ENCODE measurements at regions not wholly inside any gene's neighbourhood (a gene's known extent, or its start where the extent isn't known, plus 50 kb on each side); places are given as distances from the start of the nearest gene placed in this dataset.
"Not testable (repeated sequence)": the region's sequence is repeated elsewhere in the genome, so short reads cannot be mapped to it uniquely, and the experiment has no call there.

GRCh38 chr14:42994051-42994736, 1387.5 kb downstream of the LRFN5 start:
- DNase-seq (ENCODE audit: low read depth): peak; percentile 94

- no peak for DNase-seq (ENCODE audit: low read depth)
Observed at GRCh38 chr14:42992930-42993329, 1386.3 kb downstream of the LRFN5 start.

DNA sequence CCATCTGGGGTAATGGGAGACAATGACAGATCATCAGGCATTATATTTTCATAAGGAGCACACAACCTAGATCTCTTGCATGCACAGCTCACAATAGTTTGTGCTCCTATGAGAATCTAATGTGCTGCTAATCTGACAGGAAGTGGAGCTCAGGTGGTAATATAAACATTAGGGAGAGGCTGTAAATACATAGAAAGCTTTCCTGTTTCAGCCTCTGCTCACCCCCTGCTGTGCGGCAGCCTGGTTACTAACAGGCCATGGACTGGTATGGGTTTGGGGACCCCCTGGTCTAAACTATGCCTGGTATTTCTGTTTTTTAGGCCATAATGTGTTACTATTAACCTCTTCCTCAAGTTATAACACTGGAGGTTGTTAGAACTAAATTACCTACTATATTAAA, 1373.7 kb downstream of the LRFN5 start:
- DNase-seq (ENCODE audit: low read depth): peak; percentile 23

- DNase-seq (ENCODE audit: low read depth): not testable (repeated sequence)
Observed at GRCh38 chr14:42973171-42973570, 1366.5 kb downstream of the LRFN5 start.

- no peak for DNase-seq (ENCODE audit: low read depth)
Observed at GRCh38 chr14:42965512-42965911, 1358.8 kb downstream of the LRFN5 start.

DNA sequence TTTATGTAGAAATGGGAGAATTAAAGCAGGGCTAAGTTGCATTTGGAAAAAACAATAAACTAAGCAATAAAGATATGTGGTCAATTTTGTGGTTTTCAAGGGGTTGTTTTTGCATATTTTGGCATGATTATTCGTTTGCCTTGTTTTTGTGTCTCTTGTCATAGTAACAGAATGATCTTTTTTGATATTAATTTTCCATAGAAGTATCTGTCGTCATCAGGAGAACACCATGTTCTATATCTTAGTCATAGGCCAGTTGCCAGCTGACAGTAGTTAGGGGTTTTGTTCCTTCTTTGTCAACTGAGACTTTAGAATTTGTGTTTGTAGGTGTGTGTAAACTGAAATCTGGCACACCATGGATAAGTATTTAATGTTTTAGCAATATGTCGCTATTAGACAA, 1354.8 kb downstream of the LRFN5 start:
- no peak for DNase-seq (ENCODE audit: low read depth)

GRCh38 chr14:42950363-42950762, 1343.7 kb downstream of the LRFN5 start:
- DNase-seq (ENCODE audit: low read depth): no peak

- DNase-seq (ENCODE audit: low read depth): no peak
Observed at GRCh38 chr14:42947991-42948390, 1341.3 kb downstream of the LRFN5 start.

GRCh38 chr14:42944284-42944683, 1337.6 kb downstream of the LRFN5 start:
- peak; percentile 47 for DNase-seq (ENCODE audit: low read depth)

DNA sequence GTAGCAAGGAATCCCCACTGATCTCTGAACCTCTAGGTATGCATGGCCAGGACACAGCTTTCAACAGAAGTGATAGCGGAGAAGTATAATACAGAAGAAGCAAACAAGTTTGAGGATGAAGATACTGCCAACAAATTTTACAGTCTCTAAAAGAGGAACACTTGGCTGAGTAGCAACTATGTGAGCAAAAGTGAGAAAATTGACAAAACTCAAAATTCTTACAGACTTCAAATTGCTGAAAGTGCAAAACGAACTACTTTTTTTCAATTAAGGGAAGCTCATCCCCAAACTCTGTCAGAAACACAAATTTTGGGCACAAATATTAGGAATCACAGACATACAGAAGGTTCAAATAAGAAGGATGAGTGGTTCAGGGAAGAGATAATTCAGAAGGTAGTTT, 1324.6 kb downstream of the LRFN5 start:
- no peak for DNase-seq (ENCODE audit: low read depth)

DNA sequence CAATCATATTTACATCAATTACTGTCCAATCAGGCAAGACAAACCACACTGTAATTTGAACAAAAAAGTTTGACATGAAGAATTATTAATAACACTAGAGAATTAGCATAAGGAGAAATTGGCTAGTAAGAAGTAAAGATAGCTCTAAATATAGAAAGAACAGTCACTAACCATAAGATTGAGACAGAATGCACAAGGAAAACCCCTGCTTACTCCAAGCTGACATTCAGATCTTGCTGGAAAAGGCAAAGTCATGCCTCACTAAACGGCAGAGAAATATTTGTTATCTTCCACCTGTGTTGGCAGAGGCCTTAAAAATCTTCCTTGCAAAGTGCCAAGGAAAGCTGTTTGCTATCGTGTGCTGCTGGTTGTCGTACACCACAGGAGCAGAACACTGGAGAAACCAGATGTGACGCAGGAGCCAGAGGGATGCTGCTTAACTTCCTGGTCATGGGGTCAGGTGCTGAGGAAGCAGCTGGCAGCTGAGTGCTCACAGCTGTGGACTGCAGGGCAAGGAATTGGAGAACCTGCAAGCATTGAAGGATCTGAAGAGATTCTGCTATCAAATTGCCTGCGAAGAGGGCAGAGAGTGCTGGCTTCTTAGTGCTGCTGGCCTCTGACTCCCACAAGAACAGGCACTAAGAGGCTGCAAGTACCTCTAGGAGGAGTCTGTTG, 1323.3 kb downstream of the LRFN5 start:
- no peak for DNase-seq (ENCODE audit: low read depth)

- DNase-seq (ENCODE audit: low read depth): no peak
Observed at GRCh38 chr14:42927313-42927712, 1320.6 kb downstream of the LRFN5 start.

- no peak for DNase-seq (ENCODE audit: low read depth)
Observed at GRCh38 chr14:42921901-42922300, 1315.2 kb downstream of the LRFN5 start.

DNA sequence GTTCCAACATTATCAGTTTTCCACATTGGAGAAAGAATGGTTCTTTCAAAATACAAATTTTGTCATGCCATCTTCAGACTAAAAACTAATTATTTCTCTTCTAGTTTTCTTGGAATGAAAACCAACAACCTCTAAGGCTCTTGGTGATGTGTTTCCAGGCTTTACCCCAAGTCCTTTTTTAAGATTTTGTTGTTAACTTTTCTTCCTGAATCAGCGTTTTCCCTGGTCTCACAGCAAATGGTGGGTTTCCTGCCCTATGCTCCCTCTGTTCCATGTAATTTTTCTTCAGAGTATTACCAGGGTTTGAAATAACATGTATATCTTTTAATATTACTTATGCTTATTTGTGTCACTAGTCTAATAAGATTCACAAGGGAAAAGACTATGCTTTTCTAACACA, 1311.9 kb downstream of the LRFN5 start:
- no peak for DNase-seq (ENCODE audit: low read depth)

DNA sequence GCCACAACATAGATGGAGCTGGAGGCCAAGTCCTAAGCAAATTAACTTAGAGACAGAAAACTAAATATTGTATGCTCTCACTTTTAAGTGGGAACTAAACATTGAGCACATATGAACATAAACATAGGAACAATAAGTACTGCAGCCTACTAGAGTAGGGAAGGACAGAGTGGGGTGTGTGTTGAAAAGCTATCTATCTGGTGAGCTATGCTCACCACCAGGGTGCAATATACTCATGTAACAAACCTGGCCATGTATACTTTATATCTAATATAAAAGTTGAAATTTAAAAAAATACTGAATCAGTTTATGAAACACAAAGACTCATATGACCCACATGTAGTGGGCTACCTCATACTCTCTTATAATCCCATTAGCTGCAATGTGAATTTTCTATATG, 1305.0 kb downstream of the LRFN5 start:
- DNase-seq (ENCODE audit: low read depth): no peak

GRCh38 chr14:42909659-42910058, 1303.0 kb downstream of the LRFN5 start:
- DNase-seq (ENCODE audit: low read depth): no peak

DNA sequence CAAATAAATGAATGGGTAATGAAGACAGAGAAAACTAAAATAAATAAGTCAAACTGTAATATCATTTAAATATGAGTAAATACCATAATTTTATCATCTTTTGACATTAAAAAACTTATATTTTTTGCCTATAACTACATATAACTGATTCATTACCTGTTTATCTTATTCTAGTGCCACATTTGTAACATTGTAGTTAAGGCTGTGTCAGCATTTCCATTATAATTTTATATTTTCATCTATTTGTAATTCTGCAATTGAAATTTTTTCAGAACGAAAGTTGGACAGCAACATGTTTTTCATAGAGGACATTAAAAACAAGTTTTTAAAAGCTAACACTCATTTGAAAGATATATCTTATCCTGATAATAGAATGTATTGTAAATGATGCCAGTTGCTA, 1286.5 kb downstream of the LRFN5 start:
- no peak for DNase-seq (ENCODE audit: low read depth)

DNA sequence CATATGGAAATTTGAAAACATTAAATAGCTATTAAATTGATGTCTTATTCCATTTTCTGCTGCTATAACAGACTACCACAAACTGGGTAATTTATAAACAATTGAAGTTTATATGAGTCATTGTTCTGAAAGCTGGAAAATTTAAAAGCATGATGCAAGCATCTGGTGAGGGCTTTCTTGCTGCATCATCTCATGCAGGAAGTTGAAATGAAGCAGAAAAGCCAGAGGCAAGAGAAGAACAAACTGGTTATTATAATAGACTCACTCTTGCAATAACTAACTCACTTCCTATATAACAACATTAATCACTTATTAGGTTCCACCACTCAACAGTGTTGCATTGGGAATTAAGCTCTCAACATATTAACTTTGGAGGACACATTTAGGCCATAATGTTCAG, 1277.4 kb downstream of the LRFN5 start:
- DNase-seq (ENCODE audit: low read depth): peak; percentile 80

GRCh38 chr14:42877716-42878115, 1271.0 kb downstream of the LRFN5 start:
- DNase-seq (ENCODE audit: low read depth): no peak

DNA sequence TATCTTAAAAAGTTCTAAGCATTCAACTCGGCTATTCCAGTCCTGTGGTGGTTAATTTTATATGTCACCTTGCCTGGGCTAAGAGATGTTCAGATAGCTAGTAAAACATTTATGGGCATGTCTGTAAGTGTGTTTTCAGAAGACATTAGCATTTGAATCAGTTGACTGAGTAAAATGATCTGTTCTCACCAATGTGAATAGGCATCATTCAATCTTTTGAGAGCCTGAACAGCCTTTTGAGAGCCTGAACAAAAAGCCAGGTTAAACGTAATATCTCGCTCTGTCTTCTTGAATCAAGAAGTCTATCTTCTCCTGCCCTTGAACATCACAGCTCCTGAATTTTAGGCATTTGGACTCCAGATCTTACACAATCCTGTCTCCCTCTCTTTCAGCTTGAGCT, 1266.1 kb downstream of the LRFN5 start:
- no peak for DNase-seq (ENCODE audit: low read depth)

- peak; percentile 65 for DNase-seq (ENCODE audit: low read depth)
Observed at GRCh38 chr14:42869681-42870080, 1263.0 kb downstream of the LRFN5 start.

DNA sequence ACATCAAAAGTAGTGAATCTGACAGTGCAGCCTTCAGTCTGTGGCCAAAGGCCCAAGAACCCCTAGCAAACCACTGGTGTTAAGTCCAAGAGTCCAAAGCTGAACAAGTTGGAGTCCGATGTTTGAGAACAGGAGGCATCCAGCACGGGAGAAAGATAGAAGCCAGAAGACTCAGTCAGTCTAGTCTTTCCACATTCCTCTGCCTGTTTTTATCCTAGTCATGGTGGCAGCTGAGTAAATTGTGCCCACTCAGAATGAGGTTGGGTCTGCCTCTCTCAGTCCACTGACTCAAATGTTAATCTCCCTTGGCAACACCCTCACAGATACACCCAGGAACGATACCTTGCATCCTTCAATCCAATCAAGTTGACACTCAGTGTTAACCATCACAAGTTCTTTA, 1255.4 kb downstream of the LRFN5 start:
- DNase-seq (ENCODE audit: low read depth): no peak

GRCh38 chr14:42860371-42860770, 1253.7 kb downstream of the LRFN5 start:
- DNase-seq (ENCODE audit: low read depth): no peak

Data from HT1080 (cell line).